A673 (cell line): ENCODE measurements at regions not wholly inside any gene's neighbourhood (a gene's known extent, or its start where the extent isn't known, plus 50 kb on each side); places are given as distances from the start of the nearest gene placed in this dataset.

ENCODE experiments used
- BruUV-seq: library from RNA; stranded (reverse); fragments of 400-500 nt; replicated peaks from 2 replicates; lab custom pipeline; 2021; lab: Mats Ljungman, UMichigan
- CTCF ChIA-PET: fragments of 300-600 bp; sonication (Branson Sonifier 250); formaldehyde crosslinking; loops from one replicate; lab custom pipeline; 2022; ENCODE audit warnings: antibody characterized with exemption; lab: Charles Lee
- POLR2A ChIA-PET: fragments of 300-600 bp; sonication (Branson Sonifier 250); formaldehyde crosslinking; loops from one replicate; lab custom pipeline; 2022; ENCODE audit warnings: antibody characterized with exemption; ENCODE audit not compliant: low non-redundant PET; lab: Charles Lee
- DNase-seq: peaks from one replicate; pipeline ENCODE4 v3.0.0-alpha.2; 2015; ENCODE audit warnings: low spot score
- H3K27ac ChIP-seq: fragments of 200-600 bp; sonication (generic); 2 replicates; pipeline ENCODE4 v1.5.1; 2016; ENCODE audit warnings: mixed run types, low read depth, mild to moderate bottlenecking, mixed read lengths, antibody characterized with exemption, low read length; ENCODE audit not compliant: poor library complexity, severe bottlenecking
- H3K27me3 ChIP-seq: fragments of 200-600 bp; sonication (generic); replicated peaks from 2 replicates; pipeline ENCODE4 v1.6.1; 2017; ENCODE audit warnings: mixed run types, low read depth, mild to moderate bottlenecking, mixed read lengths, antibody characterized with exemption, low read length; ENCODE audit not compliant: insufficient read depth, poor library complexity
- H3K36me3 ChIP-seq: fragments of 200-600 bp; sonication (generic); 2 replicates; pipeline ENCODE4 v1.6.1; 2016; ENCODE audit warnings: mixed run types, mild to moderate bottlenecking, mixed read lengths, antibody characterized with exemption, low read length; ENCODE audit not compliant: insufficient read depth, poor library complexity, severe bottlenecking
- H3K4me1 ChIP-seq: fragments of 200-600 bp; sonication (generic); 2 replicates; pipeline ENCODE4 v1.6.1; 2017; ENCODE audit warnings: mixed run types, mild to moderate bottlenecking, mixed read lengths, antibody characterized with exemption, low read length; ENCODE audit not compliant: insufficient read depth, poor library complexity, severe bottlenecking
- H3K4me3 ChIP-seq: fragments of 200-600 bp; sonication (generic); 2 replicates; pipeline ENCODE4 v1.5.1; 2016; ENCODE audit warnings: low read depth, mixed run types, mild to moderate bottlenecking, mixed read lengths, low read length; ENCODE audit not compliant: poor library complexity, severe bottlenecking
- H3K9me3 ChIP-seq: fragments of 200-600 bp; sonication (generic); 2 replicates; pipeline ENCODE4 v1.6.1; 2016; ENCODE audit warnings: mixed run types, low read depth, mild to moderate bottlenecking, mixed read lengths, antibody characterized with exemption, low read length; ENCODE audit not compliant: poor library complexity, severe bottlenecking
- EZH2 ChIP-seq: fragments of 200-600 bp; sonication (generic); IDR thresholded peaks from 2 replicates; pipeline ENCODE4 v1.6.1; 2017; ENCODE audit warnings: borderline replicate concordance, low read depth, mild to moderate bottlenecking, mixed read lengths, antibody characterized with exemption, low read length; ENCODE audit not compliant: poor library complexity, severe bottlenecking
- intact Hi-C: fragments of 100-400 bp; cut with micrococcal nuclease; formaldehyde crosslinking; loops from one replicate; pipeline ENCODE4 v1.10.0; 2022; ENCODE audit not compliant: unreplicated experiment
- TF ChIP-seq, protein P1 (sequence below): fragments of 300-800, 200-600 bp; sonication (generic); conservative IDR thresholded peaks from 2 replicates; pipeline ENCODE4 v1.5.1; 2017; ENCODE audit warnings: low read depth, mild to moderate bottlenecking, antibody characterized with exemption, low read length, moderate library complexity, mixed read lengths

GRCh38 chr18:59777636-59778035, 80.4 kb upstream of the CCBE1 start:
- no peak overlapping the region for H3K27ac ChIP-seq
- no peaks in the 10 kb centered on the region for H3K9me3 ChIP-seq
- H3K4me1 ChIP-seq = no peaks in the 10 kb centered on the region
- ChIA-PET POLR2A (no interaction called here), CTCF (no interaction called here)
- H3K27me3 ChIP-seq = no peaks in the 10 kb centered on the region
- H3K36me3 ChIP-seq = no peaks in the 10 kb centered on the region
- BruUV-seq = no TSS peak
- no peak overlapping the region for H3K4me3 ChIP-seq
- TF ChIP-seq EZH2 = no peak
- TF ChIP-seq, protein P1, sequence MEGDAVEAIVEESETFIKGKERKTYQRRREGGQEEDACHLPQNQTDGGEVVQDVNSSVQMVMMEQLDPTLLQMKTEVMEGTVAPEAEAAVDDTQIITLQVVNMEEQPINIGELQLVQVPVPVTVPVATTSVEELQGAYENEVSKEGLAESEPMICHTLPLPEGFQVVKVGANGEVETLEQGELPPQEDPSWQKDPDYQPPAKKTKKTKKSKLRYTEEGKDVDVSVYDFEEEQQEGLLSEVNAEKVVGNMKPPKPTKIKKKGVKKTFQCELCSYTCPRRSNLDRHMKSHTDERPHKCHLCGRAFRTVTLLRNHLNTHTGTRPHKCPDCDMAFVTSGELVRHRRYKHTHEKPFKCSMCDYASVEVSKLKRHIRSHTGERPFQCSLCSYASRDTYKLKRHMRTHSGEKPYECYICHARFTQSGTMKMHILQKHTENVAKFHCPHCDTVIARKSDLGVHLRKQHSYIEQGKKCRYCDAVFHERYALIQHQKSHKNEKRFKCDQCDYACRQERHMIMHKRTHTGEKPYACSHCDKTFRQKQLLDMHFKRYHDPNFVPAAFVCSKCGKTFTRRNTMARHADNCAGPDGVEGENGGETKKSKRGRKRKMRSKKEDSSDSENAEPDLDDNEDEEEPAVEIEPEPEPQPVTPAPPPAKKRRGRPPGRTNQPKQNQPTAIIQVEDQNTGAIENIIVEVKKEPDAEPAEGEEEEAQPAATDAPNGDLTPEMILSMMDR = no peak
- intact Hi-C loops = no loop called here
- no peak for DNase-seq

DNA sequence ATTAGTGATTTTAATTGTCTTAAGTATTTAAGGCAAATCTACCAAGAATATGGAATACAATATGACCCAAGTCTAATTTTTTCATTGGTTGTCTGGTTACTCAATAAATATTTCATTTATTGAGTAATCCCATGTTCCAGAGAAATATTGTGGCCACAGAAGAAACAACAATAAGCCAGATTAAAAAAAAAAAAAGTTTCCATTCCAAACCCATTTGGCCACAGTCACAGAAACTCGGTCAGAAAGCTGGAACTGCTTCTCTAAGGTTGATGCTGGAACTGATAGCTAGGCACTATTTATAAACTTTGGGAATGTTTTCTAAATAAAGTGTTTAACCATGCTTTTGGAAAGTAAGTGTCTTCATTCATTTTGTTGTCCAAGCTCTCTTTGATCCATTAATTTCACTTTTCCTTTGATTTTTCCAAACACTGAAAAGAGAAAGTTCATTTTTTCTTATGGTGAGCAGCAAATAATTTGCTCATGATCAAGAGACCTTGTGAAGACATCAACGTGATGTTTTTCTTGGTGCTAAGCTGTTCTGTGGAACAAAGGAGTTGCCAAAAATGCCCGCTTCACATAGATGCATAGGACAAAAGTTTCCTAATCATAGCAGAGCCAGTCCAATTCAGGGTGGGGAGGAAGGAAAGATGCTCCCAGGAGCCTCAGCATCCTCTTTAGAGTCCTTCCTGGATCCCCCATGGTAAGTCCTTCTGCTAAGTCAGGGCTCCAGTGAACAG, 72.1 kb upstream of the CCBE1 start:
- POLR2A ChIA-PET = no interaction called here
- Histone ChIP-seq H3K27me3 (peaks cover 3% of the 10 kb centered on the region), H3K4me3 (no peak overlapping the region), H3K4me1 (no peaks in the 10 kb centered on the region), H3K9me3 (no peaks in the 10 kb centered on the region), H3K36me3 (no peaks in the 10 kb centered on the region), H3K27ac (no peak overlapping the region)
- CTCF ChIA-PET = no interaction called here
- TF ChIP-seq, protein P1 = no peak
- TF ChIP-seq EZH2 = no peak
- no peak for DNase-seq
- BruUV-seq = no TSS peak
- intact Hi-C loops = no loop called here

GRCh38 chr18:59768409-59768808, 71.2 kb upstream of the CCBE1 start:
- Histone ChIP-seq H3K27me3 (peaks cover 3% of the 10 kb centered on the region), H3K4me3 (no peak overlapping the region), H3K27ac (no peak overlapping the region), H3K4me1 (no peaks in the 10 kb centered on the region), H3K36me3 (no peaks in the 10 kb centered on the region), H3K9me3 (no peaks in the 10 kb centered on the region)
- DNase-seq = no peak
- no peak for TF ChIP-seq EZH2
- TF ChIP-seq, protein P1 = no peak
- no TSS peak for BruUV-seq
- POLR2A ChIA-PET = no interaction called here
- CTCF ChIA-PET = no interaction called here
- intact Hi-C loops = no loop called here
